DOHH2 (cell line): ENCODE measurements at regions not wholly inside any gene's neighbourhood (a gene's known extent, or its start where the extent isn't known, plus 50 kb on each side); places are given as distances from the start of the nearest gene placed in this dataset.

Source experiments
- CTCF ChIP-seq: fragments of 200-600 bp; sonication (generic); IDR thresholded peaks from one replicate; pipeline ENCODE4 v1.5.1; 2014; ENCODE audit warnings: antibody characterized with exemption, mild to moderate bottlenecking, low read depth, low read length; ENCODE audit not compliant: poor library complexity, severe bottlenecking
- EZH2phosphoT487 ChIP-seq: fragments of 200-600 bp; sonication (generic); IDR thresholded peaks from 2 replicates; pipeline ENCODE4 v1.6.1; 2017; ENCODE audit warnings: borderline replicate concordance, mild to moderate bottlenecking, antibody characterized with exemption, low read length, moderate library complexity, mixed read lengths

GRCh38 chr2:143856978-143857377, 662.9 kb downstream of the ZEB2 start:
- TF ChIP-seq CTCF, result no peak
- TF ChIP-seq EZH2phosphoT487, result no peak
